ENCODE measurements at regions not wholly inside any gene's neighbourhood (a gene's known extent, or its start where the extent isn't known, plus 50 kb on each side); places are given as distances from the start of the nearest gene placed in this dataset.

DNA sequence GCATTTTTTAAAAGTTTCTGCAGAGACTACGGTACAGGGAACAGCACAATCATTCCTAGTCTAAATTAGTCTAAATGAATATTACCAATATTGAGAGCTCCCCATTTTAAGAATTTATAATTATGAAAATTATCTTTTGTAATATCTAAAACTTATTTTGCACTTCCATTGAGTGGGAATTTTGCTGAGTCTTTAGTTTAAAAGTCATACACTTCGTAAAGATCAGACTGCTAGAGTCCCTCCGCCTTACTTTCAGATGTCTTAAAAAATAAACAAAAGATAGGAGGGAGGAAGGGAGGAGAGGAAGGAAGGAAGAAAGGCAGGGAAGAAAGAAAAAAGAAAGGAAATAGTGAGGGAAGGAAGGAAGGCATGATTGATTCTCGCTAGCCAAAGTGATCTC, 278.2 kb upstream of the PRDM1 start:
- no peak for DNase-seq

GRCh38 chr6:105806486-105806920, 279.6 kb upstream of the PRDM1 start:
- DNase-seq: no peak

DNA sequence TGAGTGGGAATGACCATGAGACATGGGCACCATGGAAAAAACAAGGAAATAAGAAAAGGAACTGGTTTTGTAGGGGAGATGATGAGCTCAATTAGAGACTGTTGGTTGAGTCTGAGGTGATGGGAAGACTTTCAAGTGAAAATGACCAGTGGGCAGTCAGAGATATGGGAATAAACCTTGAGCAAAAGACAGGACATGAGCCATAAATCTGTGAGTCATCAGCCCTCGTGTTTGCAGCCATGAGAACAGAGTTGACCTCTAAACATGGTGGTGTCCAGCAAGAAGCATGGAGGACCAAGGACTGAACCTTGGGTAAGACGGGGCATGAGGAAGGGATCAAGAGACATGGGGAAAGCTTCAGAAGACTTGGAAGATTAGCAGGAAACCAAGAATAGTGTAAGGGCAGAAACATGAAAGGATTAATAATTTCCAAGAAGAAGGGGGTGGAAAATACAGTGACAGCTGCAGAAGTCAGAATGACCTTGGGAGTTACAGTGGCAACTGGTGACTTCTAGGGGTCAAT, 280.6 kb upstream of the PRDM1 start:
- DNase-seq: no peak

DNA sequence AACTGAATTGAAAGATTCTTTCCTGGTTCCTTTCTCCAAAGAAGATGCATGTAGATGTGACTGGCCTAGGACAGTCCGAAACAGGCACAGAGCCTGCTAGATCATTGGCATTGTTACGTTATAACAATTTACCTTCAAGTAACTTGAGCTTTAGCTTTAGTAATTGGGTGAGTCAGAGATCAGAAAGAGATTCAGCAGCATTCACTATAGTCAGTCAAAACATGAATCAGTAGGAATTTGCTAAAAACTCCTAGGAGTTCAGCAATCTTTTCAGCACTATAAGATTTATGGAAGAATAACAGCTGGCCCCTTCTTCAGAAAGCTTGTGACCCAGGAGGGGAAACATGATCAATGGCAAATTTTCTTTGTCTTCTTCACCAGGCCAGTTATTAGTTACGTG, 281.7 kb upstream of the PRDM1 start:
- DNase-seq: no peak

GRCh38 chr6:105804000-105804399, 282.1 kb upstream of the PRDM1 start:
- DNase-seq: no peak

DNA sequence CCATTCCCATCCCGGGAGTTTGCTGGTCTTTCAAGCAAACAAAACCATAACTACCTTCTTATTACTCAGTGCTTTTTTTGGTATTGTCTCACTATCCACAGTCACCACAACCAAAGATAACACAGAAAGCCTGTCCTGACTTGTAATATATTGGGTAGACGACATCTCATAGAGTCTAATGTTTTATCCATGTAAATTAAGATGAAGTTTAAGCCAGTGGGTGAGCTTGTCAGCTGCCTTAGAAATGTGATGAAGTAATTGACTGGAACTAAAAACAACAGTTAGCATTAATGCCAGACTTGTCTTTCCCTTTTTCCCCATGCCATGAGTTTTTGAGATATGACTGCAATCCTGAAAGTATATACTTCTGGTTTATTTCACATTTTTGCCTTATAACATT, 282.7 kb upstream of the PRDM1 start:
- no peak for DNase-seq

DNA sequence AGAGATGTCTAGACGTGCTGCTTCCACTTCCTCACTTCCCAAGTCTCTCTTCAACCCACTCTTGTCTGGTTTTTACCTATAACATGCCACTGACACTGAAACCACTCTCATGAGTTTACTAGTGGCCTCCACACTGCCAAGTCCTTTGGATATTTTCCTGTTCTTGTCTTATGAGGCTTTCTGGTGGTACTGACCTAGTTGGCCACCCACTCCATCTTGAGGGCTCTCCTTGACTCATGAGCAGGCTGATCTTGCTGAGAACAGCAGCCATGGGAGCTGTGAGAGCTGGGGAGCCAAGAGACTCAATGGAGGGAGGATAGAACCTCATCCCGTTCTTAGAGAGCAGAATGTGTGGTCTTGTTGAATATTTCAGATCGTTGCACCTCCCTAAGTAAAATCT, 283.4 kb upstream of the PRDM1 start:
- no peak for DNase-seq

DNA sequence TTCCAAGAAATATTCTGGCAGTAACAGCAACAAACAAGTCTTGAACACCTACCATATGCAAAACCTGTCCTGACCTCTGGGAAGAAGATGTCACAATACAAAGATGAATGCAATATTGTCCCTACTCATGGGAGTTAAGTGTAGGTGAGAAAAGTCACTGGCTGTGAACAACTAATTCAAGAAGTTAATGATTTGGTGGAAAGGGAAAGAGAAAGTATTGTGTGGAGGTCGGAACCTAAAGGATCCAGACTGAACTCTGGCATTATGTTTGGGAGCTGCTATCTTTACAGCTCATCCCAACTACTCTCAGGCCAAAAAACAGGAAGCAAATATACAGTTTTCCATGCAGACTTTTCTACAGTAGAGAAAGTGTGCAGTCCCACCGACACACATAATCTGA, 285.3 kb upstream of the PRDM1 start:
- no peak for DNase-seq

DNA sequence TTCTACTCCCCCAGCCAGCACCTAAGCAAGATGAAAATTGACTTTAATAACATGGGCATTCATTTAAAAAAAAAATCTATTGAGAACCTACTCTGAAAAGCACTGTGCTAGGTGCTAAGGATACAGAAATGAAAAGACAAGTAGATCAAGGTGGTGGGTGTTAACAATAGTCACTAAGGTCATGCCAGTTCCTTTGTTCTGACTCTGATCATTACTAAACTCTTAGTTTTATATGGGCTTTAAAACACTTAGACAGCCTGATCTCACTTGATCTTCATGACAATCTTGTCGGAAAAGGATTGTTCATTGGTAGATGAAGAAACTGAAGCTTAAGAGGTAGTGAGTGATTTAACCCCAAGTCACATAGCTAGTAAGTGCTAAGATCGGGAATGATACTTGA, 285.7 kb upstream of the PRDM1 start:
- no peak for DNase-seq

DNA sequence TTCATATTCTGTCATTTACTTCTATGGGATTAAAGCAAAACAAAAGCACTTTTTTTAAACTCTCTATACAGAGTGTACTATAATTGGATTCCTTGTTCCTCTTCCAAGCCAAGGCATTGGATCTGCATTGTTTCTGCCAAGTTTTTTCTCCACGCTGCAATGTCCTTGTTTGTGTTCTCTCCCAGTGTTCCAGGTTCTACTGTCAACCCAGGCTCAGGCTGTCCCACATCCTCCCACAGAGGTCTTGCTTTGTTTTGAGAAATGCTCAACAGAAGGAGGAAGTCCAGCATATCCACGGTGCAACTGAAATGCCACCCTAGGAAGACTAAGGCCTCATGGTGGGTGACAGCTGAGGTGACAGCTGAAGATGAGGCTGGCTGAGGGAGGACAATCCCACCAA, 287.1 kb upstream of the PRDM1 start:
- no peak for DNase-seq

DNA sequence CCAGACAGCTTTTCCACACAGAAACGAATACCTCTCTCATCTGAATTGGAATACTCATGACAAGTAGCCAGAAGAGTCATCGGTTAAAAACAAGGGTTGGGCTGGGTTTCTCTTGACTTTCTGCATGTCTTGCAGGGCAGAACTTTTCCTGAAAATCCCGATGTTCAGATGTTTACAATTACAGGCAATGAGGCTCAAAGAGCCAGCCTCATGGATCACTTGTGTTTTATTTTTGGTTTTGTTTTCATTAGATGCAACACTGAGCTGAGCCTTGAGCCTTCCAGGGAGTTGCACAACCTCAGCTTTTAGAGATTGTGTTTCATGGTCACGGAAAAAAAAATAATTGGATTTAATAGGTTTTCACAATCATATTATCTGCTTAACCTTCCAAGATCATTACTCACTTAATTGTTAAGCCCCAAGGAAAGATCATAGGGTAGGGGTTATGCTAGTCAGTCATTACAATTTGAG, 288.1 kb upstream of the PRDM1 start:
- DNase-seq: no peak

DNA sequence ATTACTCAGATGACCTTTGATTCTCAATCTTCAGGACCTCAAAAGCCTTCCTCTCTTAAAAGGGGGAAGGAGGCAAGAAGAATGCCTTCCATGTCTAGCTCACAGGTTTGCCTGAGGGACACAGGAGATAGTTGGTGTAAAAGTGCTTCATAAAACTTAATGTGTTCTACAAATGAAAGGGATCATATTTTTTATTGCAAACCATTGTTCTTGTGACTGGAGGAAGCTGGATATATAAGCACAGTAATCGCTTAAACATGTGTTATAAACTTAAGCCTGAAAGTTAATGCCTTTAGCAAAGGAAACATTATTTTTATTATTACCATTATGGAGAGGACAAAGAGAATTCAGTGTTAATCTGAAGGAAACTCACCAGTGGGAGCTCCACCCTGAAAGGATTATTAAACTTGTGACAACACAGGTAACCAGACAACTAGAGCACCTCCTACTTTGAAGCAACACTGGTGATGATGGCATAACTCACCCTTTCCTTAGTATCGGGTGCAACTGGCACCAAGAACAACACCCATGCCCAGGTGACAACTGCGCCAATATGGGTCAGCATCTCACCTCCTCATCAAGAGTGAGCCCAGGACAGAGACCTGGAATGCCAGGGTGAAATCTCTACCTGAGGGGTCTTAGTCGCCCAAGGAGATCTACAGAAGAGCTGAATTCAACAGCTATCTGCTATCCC, 288.7 kb upstream of the PRDM1 start:
- no peak for DNase-seq

DNA sequence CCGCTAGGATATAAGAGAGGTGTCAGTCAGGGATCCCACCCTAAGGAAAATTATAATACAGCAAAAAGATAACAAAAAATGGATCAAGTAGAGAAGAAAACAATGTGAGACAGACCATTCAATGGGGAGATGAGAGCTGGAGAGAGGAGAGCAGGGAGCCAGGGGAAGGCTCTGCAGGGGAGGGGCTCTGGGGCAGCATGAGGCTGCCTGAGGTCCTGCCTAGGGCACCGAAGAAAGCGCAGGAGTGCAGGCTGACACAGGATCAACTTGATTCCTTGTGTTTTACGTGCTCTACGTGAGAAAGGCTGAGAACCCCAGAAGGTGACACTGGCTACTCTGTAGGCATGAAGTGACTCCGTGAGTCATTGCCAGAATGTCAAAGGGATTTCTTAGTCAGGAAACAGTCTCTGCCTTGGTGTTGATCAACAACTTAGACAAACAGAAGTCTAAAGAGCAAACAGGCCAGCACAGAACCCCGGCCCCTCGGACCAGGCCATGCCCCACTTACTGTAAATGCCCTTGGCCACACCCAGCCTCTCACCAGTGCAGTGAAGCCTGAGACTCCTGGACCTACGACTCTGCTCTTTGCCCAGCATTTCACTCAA, 290.1 kb upstream of the PRDM1 start:
- no peak for DNase-seq

- no peak for DNase-seq
Observed at GRCh38 chr6:105795366-105795765, 290.8 kb upstream of the PRDM1 start.

- no peak for DNase-seq
Observed at GRCh38 chr6:105794870-105795269, 291.3 kb upstream of the PRDM1 start.

DNA sequence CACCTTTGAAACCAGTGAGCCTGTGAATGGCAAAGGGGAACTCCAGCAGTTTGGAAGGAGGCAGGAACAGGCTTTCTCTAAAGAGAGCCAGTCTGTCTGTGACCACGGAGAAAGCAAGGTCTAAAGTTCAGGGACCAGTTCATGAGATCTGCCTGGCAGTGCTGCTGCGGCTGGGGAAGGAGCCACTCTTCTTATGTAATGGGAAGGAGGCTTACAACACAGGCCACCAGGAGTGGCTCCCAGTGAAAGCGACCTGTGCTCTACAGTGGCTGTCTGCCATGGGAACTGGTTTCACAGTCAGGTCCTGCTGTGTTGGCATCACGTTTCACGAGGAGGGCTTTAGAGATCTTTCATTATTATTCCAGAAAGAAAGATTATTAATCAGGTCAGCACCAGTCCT, 291.9 kb upstream of the PRDM1 start:
- no peak for DNase-seq

DNA sequence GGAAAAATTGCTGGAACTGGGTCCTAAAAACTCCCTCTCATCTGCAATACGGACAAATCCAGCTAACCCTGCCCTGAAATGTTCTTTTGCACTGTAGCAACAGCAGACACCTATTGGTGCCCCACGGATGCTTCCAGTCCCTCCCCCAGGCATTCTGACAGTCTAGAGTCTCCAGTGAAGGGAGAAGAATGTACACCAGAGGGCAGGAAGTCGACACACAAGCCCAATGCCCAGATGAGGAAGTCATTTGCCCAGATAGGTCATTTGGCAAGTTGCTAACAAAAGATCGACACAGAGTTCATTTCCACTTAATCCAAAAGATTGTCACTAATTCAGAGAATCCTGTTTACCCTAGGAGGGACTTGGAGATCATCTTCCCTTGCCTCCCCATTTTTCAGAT, 293.0 kb upstream of the PRDM1 start:
- DNase-seq: no peak

DNA sequence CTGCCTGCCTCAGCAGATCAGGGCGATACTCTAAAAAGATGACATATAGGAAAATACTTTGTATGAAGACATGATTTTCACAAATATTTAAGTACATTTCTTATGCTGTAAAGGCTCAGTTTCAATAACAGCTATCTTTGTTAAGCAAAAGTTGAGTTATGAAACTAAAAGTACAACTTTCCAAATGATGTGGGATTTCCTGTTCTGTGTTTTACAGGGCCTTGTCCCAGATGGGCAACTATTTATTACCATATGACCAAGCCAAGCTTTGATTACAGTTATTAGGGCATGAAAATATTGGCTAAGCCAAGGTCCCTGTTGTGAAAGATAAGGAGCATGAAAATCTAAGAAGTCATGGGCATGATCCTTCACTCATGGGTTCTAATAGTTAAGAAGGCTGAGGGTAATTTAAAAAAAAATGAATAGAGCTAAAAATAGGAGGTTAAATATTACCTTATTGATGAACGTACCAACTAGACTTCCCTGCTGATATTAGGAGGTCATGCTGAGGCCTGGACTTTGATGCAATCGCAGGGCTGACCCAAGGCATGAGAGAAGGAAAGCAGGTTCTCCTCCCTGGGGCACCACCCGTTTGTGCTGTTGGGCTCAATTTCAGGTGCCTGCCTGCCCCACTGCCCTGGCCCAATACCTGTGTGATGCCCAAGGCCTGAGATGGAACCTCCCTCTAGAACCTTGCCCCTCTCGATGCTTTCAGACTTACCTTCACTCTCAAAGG, 294.4 kb upstream of the PRDM1 start:
- no peak for DNase-seq

DNA sequence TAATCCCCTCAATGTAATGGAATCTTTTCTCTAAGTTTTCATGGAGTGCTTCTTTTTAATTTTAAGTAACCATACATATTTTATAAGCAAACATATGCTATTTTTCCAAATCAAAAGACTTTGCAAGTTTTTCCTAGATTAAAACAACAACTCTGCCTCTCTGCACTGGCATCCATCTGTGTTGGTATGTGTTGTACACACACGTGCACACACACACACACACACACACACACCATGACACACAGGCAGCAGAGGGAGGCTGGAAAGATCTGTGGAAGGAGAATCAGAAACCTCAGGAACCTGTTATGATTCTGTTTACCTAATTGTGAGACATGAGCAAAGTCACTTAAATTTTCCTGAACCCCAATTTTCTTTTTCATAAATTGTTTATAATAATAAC, 295.0 kb upstream of the PRDM1 start:
- DNase-seq: no peak

DNA sequence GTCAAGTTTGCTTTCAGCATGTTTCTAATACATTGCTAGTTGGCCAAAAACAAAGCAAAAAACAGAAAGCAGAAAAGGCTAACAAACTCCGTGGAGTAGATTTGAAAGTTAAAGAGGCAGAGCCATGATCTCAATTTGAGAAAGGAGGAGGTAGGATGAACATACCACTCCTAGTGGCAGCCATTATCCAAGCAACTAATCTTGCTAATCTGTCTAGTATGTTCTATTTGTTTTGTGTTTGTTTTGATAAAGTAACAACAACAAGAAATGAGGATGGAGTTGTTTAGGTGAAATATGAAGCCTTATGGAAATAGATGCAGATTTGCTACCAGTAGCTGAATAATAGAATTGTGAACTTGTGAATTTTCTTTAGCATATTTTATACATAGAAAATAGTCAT, 295.5 kb upstream of the PRDM1 start:
- DNase-seq: no peak

- no peak for DNase-seq
Observed at GRCh38 chr6:105789935-105790334, 296.2 kb upstream of the PRDM1 start.

- no peak for DNase-seq
Observed at GRCh38 chr6:105787747-105788146, 298.4 kb upstream of the PRDM1 start.

DNA sequence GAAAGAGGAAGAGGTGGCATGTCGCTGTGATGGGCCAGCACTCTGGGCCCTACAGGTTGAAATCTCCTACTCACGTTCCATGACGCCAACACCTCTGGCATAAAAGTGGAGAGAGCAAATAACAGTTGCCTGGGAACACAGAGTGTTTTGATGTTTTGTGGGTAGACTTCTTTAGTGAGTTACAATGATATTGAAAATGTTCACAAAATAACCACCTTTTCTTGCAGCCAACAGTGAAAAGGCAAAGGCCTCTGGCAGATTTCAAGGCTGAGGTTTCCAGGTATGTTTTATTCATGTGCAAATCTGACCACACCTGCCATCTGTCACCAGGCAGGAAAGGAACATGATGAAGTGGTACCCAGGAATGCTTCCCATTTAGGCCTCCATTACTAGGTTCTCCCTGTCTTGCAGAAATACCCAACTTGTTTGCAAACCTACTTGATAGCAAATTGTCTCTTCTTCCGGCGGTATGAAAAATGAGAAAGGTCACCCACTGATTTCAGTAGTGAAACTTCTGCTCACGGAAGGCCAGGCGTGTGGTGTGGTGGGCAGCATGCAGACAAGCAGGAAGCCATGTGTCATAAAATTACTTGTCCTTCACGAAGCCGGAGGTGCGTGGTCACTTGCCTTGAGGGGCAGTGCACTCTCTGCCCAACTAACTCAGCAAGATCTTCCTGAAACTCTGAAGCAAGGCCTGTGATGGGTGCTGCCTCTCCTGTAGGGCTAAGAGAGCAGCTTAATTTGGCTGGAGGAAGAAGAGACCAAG, 299.1 kb upstream of the PRDM1 start:
- peak in 1 of 2 donors; percentile 13 for DNase-seq
